MM.1S (cell line): ENCODE measurements at regions not wholly inside any gene's neighbourhood (a gene's known extent, or its start where the extent isn't known, plus 50 kb on each side); places are given as distances from the start of the nearest gene placed in this dataset.

Experiments used
- CTCF ChIP-seq: fragments of 300-600 bp; sonication (generic); IDR thresholded peaks from 2 replicates; pipeline ENCODE4 v1.5.1; 2016; ENCODE audit warnings: antibody characterized with exemption, low read length, mixed read lengths
- EZH2 ChIP-seq: fragments of 300-600 bp; sonication (generic); optimal IDR thresholded peaks from 2 replicates; pipeline ENCODE3; 2017; ENCODE audit warnings: low read depth, mild to moderate bottlenecking, antibody characterized with exemption, low read length, mixed read lengths
- EZH2phosphoT487 ChIP-seq: fragments of 300-600 bp; sonication (generic); IDR thresholded peaks from 2 replicates; pipeline ENCODE4 v1.6.1; 2018; ENCODE audit warnings: antibody characterized with exemption, low read length

- no peak for TF ChIP-seq CTCF
- TF ChIP-seq EZH2, result no peak
- TF ChIP-seq EZH2phosphoT487, result no peak
These were observed 100.8 kb upstream of the CXorf66 start for GRCh38 chrX:140065961-140066662.
